C4-2B (cell line): ENCODE measurements at regions not wholly inside any gene's neighbourhood (a gene's known extent, or its start where the extent isn't known, plus 50 kb on each side); places are given as distances from the start of the nearest gene placed in this dataset.

ENCODE experiments used
- CTCF ChIP-seq: fragments of 450-650 bp; conservative IDR thresholded peaks from 2 replicates; pipeline ENCODE4 v1.5.1; 2017; ENCODE audit warnings: mild to moderate bottlenecking
- ZFX ChIP-seq: fragments of 450-650 bp; IDR thresholded peaks from 2 replicates; pipeline ENCODE4 v1.6.1; 2017

DNA sequence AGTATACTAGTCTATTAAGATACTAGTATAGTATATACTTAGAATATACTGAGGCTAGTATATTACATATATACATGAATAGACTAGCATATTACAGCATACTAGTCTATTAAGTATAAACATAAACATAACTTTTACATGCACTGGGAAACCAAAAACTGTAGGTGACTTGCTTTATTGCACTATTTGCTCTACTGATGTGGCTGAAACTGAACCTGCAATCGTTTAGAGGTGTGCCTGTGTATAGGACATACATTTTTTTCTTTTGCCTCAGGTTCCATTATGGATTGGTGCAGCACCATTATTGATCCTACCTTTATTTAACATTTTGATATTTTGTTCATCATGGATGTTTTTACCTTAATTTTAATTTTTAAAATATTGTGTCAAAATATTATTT is 143.2 kb upstream of the RGS6 start:
- TF ChIP-seq CTCF, result no peak
- no peak for TF ChIP-seq ZFX
